ENCODE measurements at regions not wholly inside any gene's neighbourhood (a gene's known extent, or its start where the extent isn't known, plus 50 kb on each side); places are given as distances from the start of the nearest gene placed in this dataset.

DNA sequence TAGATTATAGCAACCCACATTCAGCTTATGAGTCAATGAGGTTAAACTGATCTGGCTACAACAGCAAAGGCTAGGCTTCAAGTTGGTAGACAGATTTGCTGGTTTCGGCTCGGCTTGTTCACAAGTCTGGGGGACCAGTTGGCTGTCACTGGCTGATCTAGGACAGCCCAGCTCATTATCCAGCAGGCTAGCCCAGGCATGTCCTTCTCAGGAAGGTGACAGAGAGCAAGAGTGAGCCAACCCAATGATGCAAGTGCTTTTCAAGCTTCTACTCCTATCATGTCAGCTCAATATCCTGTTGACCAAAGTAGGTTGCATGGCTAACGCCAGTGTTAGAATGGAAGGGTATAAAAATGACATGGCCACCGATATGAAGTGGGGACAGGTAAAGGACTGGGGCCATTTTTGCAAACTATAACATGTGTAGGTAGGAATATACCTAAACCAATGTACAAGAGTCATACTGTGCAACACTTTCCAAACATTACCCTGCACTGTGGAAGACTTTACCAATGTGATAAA lies 220.9 kb upstream of the SOX21 start:
- no peak for DNase-seq (ENCODE audit: extremely low spot score)
- Histone ChIP-seq H3K27ac (ENCODE audit: low read depth) (no peak overlapping the region), H3K4me3 (ENCODE audit: low read depth, low read length) (no peak overlapping the region), H3K36me3 (ENCODE audit: insufficient read depth) (no peaks in the 10 kb centered on the region), H3K4me1 (ENCODE audit: insufficient read depth) (no peaks in the 10 kb centered on the region)
- WGBS, result 93% methylated on average over 4 of the region's 4 CpGs

DNA sequence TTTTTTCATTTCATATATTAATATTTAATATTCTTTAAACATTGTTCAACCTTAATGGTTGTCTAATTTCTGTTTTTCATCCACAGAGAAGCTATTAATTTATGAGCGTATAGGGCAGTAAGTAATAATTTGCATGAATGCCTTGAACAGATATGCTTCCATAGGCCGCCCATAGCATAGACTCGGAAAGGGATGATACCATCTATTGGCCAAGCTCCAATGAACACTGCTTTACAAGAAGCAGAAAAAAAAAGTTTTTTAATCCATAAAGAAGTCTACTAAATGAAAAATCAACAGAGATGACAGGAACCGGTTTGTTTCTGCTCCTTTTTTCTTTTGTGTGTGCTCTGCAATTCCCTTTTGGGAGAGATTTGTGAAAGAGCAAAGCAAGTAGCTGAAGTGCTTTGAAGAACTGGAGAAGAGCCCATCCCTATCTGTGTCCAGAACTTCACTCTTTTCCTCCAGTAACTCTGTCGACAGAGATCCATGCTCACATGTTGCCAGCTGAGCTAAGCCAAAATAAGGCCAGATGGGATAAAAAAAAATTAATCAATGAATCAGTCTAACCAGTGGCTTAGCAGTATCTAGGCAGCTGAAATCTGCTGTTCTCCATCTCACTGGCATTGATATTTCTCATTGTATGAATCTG lies 215.9 kb upstream of the SOX21 start:
- no peak overlapping the region for H3K27ac ChIP-seq (ENCODE audit: low read depth)
- no peaks in the 10 kb centered on the region for H3K36me3 ChIP-seq (ENCODE audit: insufficient read depth)
- 45% methylated on average over 5 of the region's 5 CpGs for WGBS
- peak; percentile 11 for DNase-seq (ENCODE audit: extremely low spot score)
- H3K4me1 ChIP-seq (ENCODE audit: insufficient read depth), result no peaks in the 10 kb centered on the region
- no peak overlapping the region for H3K4me3 ChIP-seq (ENCODE audit: low read depth, low read length)

DNA sequence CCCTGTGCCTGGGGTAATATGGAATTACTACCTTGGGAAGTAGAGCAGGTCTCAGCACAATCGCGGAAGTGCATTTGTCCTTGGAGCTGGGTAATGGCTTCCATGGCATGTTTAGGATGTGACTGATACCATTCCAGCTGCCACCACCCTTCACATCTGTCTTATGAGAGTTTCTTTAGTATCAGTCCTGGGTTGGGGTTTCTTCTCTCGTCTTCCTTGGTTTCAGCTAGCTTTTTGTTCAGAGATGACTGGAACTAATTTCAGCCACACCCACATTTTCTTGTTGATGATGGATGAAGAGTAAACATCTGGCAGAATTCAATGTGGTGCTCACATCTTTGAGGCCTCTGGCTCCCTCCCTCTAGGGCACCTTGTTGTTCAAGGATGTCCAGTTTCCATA lies 212.9 kb upstream of the SOX21 start:
- Histone ChIP-seq H3K27ac (ENCODE audit: low read depth) (no peak overlapping the region), H3K4me3 (ENCODE audit: low read depth, low read length) (no peak overlapping the region), H3K4me1 (ENCODE audit: insufficient read depth) (no peaks in the 10 kb centered on the region), H3K36me3 (ENCODE audit: insufficient read depth) (no peaks in the 10 kb centered on the region)
- WGBS, result 77% methylated on average over 3 of the region's 3 CpGs
- DNase-seq (ENCODE audit: extremely low spot score), result no peak

DNA sequence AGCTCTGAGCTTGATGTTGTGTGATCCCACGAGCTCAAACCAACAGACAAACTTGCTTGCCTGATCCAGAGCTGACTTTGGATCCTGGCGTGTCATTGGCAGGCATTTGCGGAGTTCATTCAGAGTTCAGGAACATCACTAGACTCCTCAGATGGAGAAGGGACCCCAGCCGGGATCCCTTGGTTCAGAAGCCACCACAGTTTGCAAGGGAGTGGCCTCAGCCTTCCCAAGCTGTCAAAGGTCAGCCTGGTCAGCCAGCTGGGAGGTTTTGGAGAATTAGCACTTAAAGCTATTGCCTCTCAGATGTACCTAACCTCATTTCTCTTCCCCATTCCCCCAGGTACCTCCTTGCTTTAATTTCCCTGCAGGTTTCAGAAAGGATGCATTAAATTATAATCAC lies 208.8 kb upstream of the SOX21 start:
- 42% methylated on average over 4 of the region's 4 CpGs for WGBS
- no peaks in the 10 kb centered on the region for H3K4me1 ChIP-seq (ENCODE audit: insufficient read depth)
- no peak overlapping the region for H3K4me3 ChIP-seq (ENCODE audit: low read depth, low read length)
- no peaks in the 10 kb centered on the region for H3K36me3 ChIP-seq (ENCODE audit: insufficient read depth)
- no peak overlapping the region for H3K27ac ChIP-seq (ENCODE audit: low read depth)
- no peak for DNase-seq (ENCODE audit: extremely low spot score)

DNA sequence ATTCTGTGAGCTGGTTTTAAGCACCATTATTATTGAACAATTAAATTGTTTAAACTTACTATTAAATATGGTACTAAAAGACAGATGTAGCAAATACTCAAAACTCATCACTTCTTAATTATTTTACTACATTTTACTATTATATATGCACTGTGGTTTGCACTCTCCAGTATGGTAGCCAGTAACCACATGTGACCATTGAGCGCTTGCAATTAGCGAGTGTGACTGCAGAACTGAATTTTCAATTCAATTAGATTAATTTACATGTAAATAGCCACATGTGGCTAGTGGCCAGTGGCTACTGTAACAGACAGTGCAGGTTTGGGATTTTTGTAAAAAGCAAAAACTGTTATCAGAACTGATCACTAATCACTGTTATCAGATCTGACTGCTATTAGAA lies 208.2 kb upstream of the SOX21 start:
- no peaks in the 10 kb centered on the region for H3K36me3 ChIP-seq (ENCODE audit: insufficient read depth)
- 90% methylated on average over 2 of the region's 2 CpGs for WGBS
- H3K27ac ChIP-seq (ENCODE audit: low read depth), result no peak overlapping the region
- DNase-seq (ENCODE audit: extremely low spot score), result no peak
- H3K4me1 ChIP-seq (ENCODE audit: insufficient read depth), result no peaks in the 10 kb centered on the region
- H3K4me3 ChIP-seq (ENCODE audit: low read depth, low read length), result no peak overlapping the region

DNA sequence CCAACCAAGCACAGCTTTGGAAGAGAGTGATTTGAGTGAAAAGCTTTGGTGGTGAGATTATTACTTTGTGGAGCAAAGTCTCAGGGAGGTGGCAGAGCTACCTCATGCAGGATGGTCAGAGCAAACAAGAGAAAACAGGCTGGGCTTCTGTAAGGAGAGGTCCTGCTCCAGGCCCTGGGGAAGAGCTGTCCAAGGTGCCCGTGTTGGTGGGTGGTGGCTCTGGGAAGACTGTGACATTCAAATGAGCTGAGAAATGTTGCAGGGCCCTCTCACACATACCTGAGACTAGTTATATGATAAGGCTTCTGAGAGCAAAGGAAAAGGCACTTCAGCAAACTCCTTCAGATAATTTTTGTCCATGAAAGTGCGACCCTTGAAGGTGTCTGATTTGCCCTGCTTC lies 205.5 kb upstream of the SOX21 start:
- H3K36me3 ChIP-seq (ENCODE audit: insufficient read depth), result no peaks in the 10 kb centered on the region
- H3K4me3 ChIP-seq (ENCODE audit: low read depth, low read length), result no peak overlapping the region
- DNase-seq (ENCODE audit: extremely low spot score), result no peak
- WGBS, result 48% methylated on average over 2 of the region's 2 CpGs
- H3K27ac ChIP-seq (ENCODE audit: low read depth), result no peak overlapping the region
- H3K4me1 ChIP-seq (ENCODE audit: insufficient read depth), result no peaks in the 10 kb centered on the region

DNA sequence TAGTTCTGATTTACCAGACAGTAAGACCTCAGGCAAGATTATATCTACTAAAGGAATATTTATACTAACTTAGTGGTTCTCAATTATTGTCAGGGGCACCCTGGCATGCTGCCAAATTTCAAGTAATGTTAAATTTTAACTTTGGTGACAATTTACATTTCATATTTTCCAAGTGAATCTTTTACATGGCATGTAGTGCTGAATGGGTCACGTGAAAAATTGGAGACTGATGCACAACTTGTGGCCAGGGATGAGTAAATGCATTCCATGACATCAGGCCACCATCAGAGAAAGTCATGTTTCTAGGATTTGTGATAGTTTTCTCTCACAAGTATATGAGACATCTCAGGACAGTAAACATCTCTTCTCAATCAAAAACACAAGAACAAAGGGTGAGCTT lies 202.6 kb upstream of the SOX21 start:
- DNase-seq (ENCODE audit: extremely low spot score), result no peak
- no peaks in the 10 kb centered on the region for H3K36me3 ChIP-seq (ENCODE audit: insufficient read depth)
- 71% methylated on average over 1 of the region's 1 CpG for WGBS
- H3K4me3 ChIP-seq (ENCODE audit: low read depth, low read length), result no peak overlapping the region
- H3K27ac ChIP-seq (ENCODE audit: low read depth), result no peak overlapping the region
- H3K4me1 ChIP-seq (ENCODE audit: insufficient read depth), result no peaks in the 10 kb centered on the region

DNA sequence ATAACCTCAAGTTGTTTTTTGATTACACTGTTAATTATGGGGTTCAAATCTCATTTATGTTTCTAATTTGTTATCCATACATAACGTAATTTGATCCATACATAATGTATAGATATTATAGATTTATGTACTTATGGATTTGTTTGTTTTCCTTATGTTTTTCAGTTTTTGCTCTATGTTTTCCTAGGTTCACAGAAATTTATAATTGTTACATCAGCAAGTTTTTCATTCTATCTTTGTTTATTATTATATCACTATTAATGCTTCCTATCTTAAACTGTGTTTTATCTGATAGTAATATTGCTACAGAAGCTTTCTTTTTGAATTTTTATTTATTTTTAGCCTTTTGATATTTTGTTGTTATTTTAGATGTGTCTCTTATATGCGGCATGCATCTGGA lies 194.3 kb upstream of the SOX21 start:
- Histone ChIP-seq H3K4me3 (ENCODE audit: low read depth, low read length) (no peak overlapping the region), H3K36me3 (ENCODE audit: insufficient read depth) (no peaks in the 10 kb centered on the region), H3K4me1 (ENCODE audit: insufficient read depth) (no peaks in the 10 kb centered on the region), H3K27ac (ENCODE audit: low read depth) (no peak overlapping the region)
- DNase-seq (ENCODE audit: extremely low spot score), result no peak
- WGBS, result 86% methylated on average over 2 of the region's 2 CpGs

DNA sequence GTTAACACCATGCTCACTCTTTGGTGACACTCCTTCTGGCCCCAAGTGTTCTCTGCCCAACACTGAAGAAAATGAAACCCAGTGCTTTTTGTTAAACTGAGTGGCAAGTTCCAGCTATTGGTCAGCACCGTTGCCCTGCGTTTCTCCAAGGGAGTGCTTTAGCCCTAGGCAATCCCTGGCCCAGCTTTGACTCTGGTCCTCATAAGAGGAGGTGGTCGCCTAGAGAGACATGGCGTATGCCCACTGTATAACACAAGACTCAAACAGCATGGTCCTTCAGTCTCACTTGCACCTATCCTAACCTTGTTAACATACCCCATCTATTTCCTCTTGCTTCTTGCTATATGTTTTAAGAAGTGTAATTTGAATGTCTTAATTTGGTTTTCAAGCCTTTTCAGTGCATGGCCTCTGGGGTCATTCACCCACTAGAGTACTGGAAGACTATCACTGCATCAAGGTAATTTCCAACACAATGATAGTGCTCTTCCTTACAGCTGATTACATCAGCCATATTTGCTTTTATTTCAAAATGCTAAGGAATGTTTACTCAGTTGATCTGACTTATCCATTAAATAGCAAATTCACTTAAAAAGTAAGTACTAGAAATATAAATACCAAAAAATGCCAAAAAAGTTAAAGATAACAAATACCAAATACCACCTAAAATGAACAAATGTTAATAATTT lies 190.5 kb upstream of the SOX21 start:
- no peak overlapping the region for H3K27ac ChIP-seq (ENCODE audit: low read depth)
- WGBS, result 83% methylated on average over 4 of the region's 4 CpGs
- no peaks in the 10 kb centered on the region for H3K4me1 ChIP-seq (ENCODE audit: insufficient read depth)
- H3K36me3 ChIP-seq (ENCODE audit: insufficient read depth), result no peaks in the 10 kb centered on the region
- no peak for DNase-seq (ENCODE audit: extremely low spot score)
- H3K4me3 ChIP-seq (ENCODE audit: low read depth, low read length), result no peak overlapping the region

DNA sequence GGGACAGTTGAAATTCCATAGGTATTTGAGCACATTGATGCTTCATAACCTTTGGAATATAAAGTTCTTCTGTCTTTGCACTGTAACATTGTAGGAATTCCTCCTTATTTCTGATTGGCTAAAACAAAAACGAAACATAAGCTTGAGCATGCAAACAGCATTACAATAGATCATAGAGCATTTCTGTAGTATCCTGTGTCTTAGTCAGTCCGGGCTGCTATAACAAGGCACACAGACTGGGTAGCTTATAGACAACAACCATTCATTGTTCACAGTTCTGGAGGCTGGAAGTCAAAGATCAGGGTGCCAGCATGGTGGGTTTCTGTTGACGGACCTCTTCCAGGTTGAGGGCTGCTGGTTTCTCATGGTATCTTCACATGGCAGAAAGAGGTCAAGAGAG lies 188.7 kb upstream of the SOX21 start:
- no peak for DNase-seq (ENCODE audit: extremely low spot score)
- Histone ChIP-seq H3K4me3 (ENCODE audit: low read depth, low read length) (no peak overlapping the region), H3K36me3 (ENCODE audit: insufficient read depth) (no peaks in the 10 kb centered on the region), H3K4me1 (ENCODE audit: insufficient read depth) (no peaks in the 10 kb centered on the region), H3K27ac (ENCODE audit: low read depth) (no peak overlapping the region)
- WGBS, result 75% methylated on average over 3 of the region's 3 CpGs

DNA sequence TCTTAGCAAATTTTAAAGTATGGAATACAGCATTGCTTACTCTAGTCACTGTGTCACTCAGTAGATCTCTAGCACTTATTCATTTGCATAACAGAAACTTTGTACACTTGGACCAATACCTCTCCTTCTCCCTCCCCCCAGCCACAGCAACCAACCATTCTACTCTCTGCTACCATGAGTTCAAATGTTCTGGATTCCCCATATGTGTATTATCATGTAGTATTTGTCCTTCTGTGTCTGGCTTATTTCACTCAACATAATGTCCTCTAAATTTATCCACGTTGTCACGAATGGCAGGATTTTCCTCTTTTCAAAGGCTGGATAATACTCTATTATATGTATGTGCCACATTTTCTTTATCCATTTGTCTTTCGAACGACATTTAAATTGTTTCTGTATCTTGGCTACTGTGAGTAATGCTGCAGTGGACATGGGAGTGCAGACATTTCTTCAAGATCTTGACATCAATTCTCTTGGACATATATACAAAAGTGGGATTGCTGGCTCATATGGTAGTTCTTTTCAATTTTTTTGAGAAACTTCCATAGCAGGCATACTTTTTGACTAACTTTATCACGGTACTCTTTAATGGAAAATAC lies 184.5 kb upstream of the SOX21 start:
- no peak for DNase-seq (ENCODE audit: extremely low spot score)
- 69% methylated on average over 5 of the region's 5 CpGs for WGBS
- Histone ChIP-seq H3K4me1 (ENCODE audit: insufficient read depth) (no peaks in the 10 kb centered on the region), H3K4me3 (ENCODE audit: low read depth, low read length) (no peak overlapping the region), H3K27ac (ENCODE audit: low read depth) (no peak overlapping the region), H3K36me3 (ENCODE audit: insufficient read depth) (no peaks in the 10 kb centered on the region)

DNA sequence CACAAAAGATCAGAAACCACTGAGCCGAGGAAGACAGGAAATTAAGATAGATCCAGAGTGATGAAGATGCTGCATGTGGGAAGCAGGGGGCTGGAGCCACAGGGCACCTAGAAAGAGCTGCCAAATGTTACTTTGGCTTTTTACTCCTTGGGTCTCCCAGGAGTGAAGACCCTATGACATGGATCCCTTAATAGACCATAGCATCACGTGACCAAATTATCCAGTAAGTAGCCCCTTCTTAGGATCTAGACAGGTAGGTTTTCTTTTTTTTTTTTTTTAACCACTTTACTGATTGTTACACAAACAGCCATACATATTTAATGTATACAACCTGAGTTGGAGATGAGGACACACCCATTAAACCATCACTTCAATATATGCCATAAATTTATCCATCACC lies 183.9 kb upstream of the SOX21 start:
- 71% methylated on average over 2 of the region's 2 CpGs for WGBS
- Histone ChIP-seq H3K4me1 (ENCODE audit: insufficient read depth) (no peaks in the 10 kb centered on the region), H3K27ac (ENCODE audit: low read depth) (no peak overlapping the region), H3K36me3 (ENCODE audit: insufficient read depth) (no peaks in the 10 kb centered on the region), H3K4me3 (ENCODE audit: low read depth, low read length) (no peak overlapping the region)
- DNase-seq (ENCODE audit: extremely low spot score), result no peak

DNA sequence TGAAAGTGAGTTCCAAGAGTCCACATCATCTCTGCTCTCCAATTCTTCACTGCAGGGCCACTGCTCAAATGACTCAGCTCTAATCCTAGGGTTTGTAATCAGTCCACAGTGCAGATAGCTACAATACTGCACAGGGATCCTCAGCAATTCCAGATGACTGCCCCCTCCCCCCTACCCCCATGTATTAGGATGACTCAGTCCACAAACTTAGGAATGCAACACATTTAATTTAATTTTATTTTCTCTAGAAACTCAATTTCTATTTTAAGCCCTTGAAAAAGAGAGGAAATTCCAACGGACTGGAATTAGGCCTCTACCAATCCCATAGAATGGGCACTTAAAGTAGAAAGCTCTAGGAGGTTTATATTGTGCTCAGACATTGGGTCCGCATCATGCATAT lies 173.8 kb upstream of the SOX21 start:
- Histone ChIP-seq H3K4me3 (ENCODE audit: low read depth, low read length) (no peak overlapping the region), H3K4me1 (ENCODE audit: insufficient read depth) (no peaks in the 10 kb centered on the region), H3K27ac (ENCODE audit: low read depth) (no peak overlapping the region), H3K36me3 (ENCODE audit: insufficient read depth) (no peaks in the 10 kb centered on the region)
- 81% methylated on average over 2 of the region's 2 CpGs for WGBS
- DNase-seq (ENCODE audit: extremely low spot score), result no peak

DNA sequence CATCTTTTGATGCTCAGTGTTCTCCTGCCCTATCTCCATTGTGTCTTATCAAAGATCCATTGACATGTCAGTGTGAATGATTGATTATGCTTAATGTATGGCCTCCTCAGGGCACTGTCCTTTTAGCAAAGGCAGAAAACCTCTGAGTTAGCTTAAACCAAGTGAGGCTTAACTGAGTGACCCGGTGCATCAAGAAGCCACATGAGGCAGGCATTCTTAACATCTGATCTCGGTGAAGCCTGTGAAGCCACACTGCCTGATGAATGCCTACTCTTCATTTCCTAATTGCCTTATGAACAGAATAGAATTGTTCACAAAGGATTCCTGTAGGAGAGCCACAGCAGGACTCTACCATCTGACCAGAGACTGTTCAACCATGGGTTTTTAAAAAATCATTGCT lies 168.1 kb upstream of the SOX21 start:
- no peak for DNase-seq (ENCODE audit: extremely low spot score)
- WGBS, result 79% methylated on average over 2 of the region's 2 CpGs
- no peaks in the 10 kb centered on the region for H3K4me1 ChIP-seq (ENCODE audit: insufficient read depth)
- no peak overlapping the region for H3K27ac ChIP-seq (ENCODE audit: low read depth)
- no peak overlapping the region for H3K4me3 ChIP-seq (ENCODE audit: low read depth, low read length)
- no peaks in the 10 kb centered on the region for H3K36me3 ChIP-seq (ENCODE audit: insufficient read depth)
